Activated CD4-positive, alpha-beta T cell treated with anti-CD3 and anti-CD28 coated beads, Interleukin-2, amount 50 U/mL, for 16 hours (primary cell): ENCODE measurements at regions not wholly inside any gene's neighbourhood (a gene's known extent, or its start where the extent isn't known, plus 50 kb on each side); places are given as distances from the start of the nearest gene placed in this dataset.

Source experiments
- DNase-seq: peaks from one replicate; pipeline ENCODE4 v3.0.0-alpha.2; 2020

DNA sequence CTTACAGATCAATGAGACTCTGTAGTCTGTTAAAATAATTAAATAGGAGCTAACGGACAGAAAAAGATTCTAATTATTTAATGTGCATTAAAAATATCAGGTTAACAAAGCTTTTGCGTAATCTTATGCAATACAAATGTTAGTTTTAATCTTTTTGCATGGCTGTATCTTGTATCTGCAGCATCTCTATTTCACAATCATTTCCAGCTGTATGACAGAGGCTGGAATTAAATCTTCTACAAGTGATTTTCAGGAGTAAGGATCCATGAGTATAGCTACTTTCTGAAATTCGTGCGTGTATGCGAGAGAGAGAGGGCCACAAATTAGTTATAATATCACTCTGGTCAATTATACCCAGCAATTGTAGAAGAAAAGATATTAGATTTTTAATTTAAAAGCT lies 1446.8 kb downstream of the NCAM2 start:
- DNase-seq, result no peak

DNA sequence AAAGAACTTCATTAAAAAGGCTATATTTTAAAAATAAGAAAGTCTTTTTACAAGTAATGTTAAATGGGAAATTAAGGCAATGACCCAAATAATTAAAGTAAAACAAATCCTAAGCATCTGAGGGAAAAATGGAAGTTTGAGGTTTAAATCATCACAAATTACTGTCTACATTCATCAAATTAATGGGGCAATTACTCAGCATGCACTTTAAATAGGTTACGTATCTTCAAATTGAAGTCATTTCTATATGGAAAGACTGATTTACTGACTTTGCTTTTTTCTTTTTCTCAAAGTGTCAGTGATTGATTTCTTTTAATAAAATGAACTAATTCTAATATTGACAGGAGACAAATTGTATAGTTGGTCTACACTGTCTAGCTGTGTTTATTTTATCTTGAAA lies 1452.3 kb downstream of the NCAM2 start:
- no peak for DNase-seq

DNA sequence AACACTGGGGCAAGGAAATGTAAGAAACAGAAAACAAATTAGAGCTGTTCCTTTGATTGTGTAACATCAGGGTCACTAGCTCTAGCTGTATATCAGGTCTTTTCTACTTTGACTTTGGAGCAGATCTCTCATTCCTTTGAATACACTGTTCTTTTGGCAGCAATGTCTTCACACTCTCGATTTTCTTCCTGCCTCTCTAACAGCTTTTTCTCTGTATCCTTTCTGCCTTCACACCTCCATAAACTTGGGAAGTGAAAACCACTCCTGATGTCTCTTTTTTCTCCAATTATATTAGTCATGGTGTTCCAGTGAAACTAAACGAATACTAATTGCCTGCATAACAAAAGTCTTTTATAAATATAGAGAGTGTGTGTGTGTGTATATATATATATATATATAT lies 1458.0 kb downstream of the NCAM2 start:
- DNase-seq, result no peak

DNA sequence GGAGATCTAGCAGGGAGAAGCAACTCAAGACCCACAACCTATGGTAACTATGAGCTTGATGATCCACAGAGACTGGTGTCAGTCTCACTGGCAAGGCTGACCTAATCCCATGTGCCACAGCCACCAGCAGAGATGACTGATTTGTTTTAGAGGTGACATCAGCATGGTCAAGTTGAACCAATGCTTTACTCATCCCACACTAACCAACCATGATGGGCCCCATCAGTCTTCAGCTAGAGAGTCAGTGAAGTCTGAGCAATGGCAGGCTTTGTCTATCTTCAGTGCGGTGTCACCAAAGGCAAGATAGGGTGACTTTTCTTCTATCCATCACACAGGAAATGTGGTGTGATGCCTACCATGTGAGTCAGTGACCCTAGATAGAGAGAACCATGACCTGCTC lies 1470.7 kb downstream of the NCAM2 start:
- no peak for DNase-seq

DNA sequence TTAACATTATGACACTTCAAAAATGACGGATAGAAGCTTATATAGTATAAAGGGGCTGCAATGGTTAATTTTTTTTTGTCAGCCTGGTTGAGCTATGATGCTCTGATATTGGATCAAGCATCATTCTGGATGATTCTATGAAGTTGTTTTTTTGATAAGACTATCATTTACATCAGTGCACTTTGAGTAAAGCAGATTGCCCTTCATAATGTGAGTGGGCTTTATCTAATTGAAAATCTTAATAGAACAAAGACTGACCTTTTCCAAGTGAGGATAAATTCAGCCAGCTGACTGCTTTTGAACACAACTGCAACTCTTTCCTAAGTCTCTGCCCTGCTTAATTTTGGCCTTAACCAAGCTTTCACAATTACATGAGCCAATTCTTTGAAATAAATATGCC lies 1476.2 kb downstream of the NCAM2 start:
- DNase-seq, result no peak

DNA sequence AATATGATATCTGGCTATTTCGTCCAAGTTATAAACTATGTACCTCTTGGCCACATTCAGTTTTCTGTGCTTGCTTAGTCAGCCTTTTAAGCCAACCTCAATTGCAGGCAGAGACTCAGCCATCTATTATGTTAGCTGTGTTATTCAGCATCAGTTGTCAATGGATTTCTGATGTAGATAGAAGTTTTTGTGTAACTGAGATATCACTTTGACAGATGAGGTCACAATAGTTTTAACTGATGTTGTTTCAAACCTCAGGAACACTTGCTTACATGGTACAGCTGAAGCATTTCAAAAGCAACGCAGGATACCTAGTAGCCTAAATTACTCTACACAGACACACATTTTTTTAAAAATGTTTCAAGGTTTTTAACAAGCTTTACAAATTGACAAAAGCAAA lies 1478.0 kb downstream of the NCAM2 start:
- DNase-seq, result no peak

DNA sequence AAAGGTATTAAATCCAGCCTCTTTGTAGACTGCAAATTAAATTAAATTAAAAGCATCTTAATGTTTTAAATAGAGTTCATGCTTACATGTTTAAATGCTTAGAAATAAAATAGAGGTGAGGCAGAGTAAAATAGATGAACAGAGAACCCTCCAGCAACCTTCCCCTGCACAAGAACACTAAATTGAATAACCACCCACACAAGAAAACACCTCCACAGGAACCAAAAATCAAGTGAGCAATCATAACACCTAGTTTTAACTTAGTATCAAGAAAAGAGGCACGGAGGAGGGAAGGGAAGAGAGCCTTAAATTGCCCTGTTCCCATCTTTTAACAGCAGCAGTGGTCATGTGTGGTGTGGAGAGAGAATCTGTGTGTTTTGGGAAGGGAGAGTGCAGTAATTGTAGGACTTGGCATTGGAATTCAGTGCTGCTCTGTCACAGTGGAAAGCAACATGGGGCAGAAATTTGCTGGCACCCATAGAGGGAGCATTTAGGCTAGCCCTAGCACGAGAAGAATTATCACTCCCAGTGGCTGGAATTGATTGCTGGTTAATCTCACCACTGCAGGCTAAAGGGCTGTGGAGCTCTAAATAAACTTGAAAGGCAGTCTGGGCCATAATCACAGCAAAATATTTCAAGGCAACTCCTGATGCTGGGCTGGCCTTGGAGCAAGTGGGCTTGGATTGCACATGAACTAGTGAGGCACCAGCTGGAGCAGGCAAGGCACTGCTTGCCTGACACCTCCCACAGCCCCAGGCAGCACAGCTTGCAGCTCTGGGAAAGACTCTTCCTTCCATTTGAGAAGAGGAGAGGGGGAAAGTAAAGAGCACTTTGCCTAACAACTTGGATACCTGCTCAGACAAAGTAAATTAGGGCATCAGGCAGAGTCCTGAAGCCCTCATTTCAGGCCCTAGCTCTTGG lies 1478.8 kb downstream of the NCAM2 start:
- DNase-seq, result no peak

DNA sequence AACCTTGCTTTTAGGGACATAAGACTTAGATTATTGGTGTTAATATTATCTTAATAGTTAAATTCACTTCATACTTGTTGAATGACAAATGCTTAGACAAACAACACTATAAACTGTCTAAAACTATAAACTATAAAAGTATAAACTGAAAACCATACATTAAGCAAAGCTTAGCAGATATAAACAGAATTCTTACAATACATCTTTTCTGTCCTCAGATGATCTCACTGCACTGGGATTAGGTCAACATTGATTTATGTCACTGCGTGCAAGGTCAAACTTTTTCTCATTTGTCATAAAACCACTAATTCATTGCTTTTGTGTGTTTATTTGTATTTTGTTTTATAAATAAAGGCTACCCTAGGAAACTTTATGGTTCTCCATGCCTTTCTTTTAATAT lies 1491.8 kb downstream of the NCAM2 start:
- DNase-seq, result no peak

DNA sequence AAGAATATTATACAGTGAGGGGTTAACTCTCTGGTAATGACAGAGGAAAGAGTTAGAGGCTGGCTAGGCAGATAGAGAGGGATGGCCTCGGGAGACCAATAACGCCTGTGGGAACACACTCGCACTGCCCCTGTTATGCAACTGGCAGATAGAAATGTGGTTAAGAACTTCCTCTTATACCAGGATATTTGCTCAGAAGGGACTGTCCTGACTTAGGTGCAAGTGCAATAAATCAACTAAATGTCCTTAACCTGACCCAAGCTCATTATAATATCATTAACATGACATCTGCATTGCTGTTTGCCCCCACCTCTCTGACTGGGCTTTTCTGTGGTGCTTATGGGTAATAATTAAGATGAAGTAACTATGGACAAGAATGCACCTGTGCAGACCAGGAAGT lies 1518.0 kb downstream of the NCAM2 start:
- no peak for DNase-seq

DNA sequence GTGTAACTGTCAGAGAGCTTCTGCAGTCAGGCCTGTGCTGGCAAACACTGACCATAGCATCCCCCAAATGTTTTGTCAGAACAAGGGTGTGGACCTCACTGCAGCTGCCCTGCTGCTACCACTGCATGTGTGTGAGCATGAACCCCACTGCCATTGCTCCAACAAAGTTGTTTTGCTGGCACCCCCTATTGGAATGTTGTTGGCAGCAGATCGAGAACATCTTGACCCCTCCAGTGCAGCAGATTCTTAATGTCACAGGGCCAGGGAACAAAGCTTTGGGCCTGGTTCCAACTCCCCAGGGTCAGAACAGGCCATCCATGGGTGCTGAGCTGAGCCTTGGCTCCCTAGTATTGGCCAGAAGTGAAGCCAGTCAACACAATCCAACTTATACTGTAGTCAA lies 1537.4 kb downstream of the NCAM2 start:
- DNase-seq, result no peak

DNA sequence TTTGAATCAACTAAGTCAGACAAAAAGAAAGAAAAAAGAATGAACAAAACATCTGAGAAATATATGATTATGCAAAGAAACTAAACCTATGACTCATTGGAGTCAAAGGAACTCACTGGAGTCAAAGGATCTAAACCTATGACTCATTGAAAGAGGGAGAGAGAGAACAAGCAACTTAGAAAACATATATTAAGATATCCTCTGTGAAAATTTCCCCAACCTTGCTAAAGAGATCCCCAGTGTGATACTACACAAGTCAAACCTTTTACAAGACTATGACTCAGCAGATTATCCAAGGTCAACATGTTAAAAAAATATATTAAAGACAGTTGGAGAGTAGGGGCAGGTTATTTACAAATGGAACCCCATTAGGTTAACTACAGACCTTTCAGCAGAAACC lies 1538.3 kb downstream of the NCAM2 start:
- DNase-seq, result peak; percentile 3

DNA sequence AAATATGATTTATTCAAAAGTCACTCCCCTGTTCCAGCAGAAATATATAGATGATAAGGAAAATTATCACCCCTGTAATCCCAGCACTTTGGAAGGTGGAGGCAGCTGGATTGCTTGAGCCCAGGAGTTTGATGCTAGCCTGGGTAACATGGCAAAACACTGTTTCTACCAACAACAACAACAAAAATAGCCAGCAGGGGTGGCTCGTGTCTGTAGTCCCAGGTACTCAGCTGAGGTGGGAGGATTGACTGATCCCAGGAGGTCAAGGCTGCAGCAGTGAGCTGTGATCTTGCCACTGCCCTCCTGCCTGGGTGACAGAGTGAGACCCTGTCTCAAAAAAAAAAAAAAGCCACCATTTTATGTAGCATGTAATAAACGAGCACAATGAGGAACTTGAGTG lies 1546.5 kb downstream of the NCAM2 start:
- no peak for DNase-seq

DNA sequence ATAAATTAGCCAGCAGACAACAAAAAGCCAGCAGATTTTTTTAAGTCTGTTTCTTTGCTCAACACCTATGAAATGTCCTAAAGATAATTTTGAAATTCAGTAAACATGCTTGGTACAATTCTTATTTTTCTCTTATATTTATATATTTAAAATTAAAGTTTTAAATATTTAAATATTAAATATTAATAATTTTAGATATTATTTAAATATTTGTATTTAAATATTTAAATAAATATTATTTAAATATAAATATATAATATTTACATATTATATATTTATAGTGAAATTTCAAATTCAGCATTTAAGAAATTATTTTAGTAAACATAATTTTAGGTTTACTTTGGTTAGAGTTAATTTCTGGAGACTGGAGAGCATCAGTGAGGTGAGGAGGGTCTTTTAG lies 1554.2 kb downstream of the NCAM2 start:
- DNase-seq, result no peak

DNA sequence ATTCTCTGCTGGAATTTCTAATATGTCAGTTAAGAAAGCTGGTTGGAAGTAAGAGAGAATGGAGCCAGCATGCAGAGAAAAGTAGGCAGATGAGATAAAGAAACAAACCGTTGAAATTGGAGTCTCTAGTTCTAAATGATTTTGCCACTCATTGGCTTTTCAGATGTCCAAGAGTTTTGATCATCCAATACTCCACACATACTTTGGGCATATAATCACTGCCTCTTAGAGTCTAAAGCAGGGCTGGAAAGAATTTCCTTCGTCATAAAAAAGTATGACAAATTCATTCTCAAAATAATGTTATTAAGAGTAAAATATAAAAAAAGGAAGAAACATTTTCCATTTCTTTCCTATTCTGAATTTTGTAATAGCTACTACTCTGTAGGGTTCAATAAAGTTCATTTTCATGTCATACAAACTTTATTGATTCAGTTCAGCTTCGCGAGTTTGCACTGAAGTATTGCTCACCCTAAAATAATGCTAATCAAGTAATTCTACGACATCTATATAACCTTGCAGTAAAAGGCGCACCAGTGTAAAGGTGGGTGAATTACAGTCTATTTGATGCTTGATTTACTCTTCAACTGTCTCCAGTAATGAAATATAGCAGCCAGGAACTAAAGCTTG lies 1556.6 kb downstream of the NCAM2 start:
- no peak for DNase-seq

DNA sequence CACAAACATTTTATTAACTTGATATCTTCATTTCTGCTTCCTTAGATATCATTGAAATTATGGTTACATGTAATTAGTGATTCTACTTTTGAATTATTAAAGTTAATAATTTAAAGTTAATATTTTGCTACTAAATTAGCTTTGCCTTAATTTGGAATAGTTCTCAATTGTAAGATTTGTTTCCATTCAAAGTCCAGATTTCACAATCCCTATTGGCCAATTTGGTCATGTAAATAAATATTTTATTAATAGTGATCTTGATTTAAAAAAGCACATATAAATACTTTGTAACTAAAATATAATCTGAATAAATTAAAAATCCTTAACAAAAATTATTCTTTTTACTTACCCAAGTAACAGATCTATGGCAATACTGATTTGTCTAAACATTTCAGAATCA lies 1558.6 kb downstream of the NCAM2 start:
- DNase-seq, result no peak

DNA sequence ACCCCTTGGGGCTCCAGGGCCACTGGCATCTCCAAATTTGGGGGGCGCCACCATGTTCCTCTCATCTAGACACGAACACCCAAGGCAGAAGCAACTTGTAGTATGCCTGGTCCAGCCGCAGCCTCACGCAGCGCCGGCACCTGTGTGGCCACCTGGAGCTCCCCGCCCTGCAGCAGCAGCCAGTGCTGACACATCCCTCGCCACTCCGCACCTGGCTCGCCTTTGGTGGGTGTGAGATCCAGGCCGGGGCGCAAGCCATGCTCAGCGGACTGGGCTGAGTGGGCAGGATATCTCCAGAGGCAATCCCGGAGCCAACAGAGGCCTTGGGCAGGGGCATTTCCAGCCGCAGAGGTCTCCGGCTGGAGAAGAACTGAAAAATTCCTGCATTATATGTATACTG lies 1563.7 kb downstream of the NCAM2 start:
- no peak for DNase-seq

DNA sequence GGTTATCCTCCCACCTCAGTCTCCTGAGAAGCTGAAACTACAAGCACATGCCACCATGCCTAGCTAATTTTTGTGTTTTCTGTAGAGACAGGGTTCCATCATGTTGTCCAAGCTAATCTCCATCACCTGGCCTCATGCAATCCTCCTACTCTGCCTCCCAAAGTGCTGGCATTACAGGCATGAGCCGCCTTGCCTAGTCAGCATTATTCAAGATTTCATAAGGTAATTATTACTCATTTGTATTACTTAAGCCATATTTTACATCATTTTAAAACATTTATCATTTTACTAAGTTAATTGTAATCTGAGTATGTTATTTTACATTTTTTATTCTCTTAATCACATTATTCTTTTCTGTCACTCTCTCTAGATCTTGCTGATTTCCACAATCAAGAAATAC lies 1575.6 kb downstream of the NCAM2 start:
- DNase-seq, result no peak

DNA sequence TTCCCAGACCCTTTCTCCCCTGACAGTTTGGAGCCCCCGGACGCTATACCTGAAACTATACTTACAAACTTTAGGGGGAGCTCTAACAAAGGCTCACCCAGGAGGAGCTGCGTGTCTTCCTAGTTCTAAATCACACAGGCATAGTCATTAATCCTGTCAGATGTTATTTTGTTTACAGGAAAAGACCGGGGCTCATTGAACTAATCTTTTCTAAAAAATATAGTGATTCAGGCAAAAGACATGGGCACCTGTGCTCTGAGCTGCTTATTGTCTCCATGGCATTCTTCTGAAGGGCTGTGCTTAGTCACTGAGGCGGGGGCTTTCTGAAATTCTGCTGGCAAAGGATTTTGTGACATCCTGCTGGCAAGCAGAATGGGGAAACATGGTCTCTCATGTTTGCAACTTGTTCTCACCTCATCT lies 1577.0 kb downstream of the NCAM2 start:
- DNase-seq, result peak; percentile 3

DNA sequence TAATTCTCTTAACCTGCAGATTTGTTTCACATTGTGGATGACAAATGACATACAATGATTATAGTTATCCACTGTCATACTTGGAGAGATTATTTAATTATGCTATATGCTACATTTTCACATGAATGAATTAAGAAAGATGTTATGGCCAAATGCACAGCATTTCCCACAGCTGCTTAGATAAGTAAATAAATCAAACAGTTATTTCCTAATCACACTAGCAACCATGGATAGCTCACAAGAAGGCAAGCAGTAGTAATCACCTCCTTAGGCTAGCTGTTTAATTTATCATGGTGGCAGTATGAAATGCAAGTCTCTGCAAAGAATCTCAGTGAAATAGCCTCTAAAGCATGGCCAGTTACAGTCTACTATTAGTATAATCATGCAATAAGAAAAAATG lies 1581.5 kb downstream of the NCAM2 start:
- no peak for DNase-seq

DNA sequence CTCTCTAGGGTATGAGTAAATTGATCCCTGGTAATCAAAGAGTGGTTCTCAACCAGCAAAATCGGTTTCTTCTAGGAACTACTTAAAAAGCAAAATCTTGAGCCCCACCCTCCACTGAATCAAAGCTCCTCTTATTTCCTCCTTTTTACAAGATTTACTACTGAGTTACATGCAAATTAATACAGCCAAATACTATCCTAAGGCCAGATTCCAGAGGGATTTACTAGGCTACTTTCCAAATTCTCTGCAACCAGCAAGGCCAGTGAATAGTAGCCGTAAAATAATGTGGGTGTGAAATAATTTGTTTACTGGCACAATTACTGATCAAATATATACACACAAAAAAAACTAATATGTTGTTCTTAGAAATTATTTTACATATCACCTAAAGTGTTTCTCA lies 1583.8 kb downstream of the NCAM2 start:
- no peak for DNase-seq

DNA sequence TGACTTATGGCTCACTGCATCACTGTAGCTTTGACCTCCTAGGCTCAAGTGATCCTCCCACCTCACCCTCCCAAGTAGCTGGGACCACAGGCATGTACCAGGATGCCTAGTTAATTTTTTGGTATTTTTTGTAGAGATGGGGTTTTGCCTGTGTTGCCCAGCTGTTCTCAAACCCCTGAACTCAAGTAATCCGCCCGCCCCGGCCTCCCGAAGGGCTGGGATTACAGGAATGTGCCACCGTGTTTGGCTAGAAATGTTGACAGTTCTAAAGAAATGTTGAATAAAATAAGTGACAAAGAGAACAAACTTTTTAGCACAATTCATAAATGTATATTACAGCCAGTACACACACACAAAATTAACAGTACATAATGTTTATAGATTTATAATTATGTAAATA lies 1586.1 kb downstream of the NCAM2 start:
- no peak for DNase-seq

DNA sequence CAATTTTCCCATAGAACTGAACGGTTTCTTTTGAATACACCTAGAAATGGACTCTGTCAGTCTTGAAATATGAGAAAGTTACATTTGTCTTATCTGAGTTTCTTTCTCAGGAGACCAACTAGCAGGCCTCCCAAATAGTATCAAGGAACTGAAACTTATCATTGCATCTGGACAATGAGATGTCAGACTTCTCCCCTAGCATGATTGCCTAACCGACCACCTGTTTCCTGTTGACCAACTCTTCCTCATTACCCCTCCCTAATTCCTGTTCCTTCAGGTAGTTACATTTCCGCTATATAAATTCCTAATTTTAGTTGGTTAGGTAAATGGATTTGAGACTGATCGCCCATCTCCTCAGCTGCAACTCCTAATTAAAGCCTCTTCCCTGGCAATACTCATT lies 1587.3 kb downstream of the NCAM2 start:
- no peak for DNase-seq

DNA sequence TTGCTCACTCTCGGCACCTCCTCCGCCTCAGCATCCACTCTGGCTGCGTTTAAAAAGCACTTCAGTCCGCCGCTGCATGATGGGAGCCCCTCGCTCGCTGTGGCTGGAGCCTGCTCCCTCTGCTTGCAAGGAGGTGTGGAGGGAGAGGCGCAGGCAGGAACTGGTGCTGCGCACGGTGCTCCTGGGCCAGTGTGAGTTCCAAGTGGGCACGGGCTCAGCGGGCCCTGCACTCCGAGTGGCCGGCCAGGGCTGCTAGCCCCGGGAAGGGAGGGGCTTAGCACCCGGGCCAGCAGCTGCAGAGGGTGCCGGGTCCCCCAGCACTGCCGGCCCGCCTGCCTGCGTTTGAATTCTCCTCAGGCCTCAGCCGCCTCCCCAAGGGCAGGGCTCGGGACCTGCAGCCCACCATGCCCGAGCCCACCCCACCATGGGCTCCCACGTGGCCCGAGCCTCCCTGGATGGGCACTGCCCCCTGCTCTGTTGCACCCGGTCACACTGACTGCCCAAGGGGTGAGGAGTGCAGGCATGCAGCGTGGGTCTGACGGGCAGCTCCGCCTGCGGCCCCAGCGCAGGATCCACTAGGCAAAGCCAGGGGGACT lies 1599.5 kb downstream of the NCAM2 start:
- no peak for DNase-seq

DNA sequence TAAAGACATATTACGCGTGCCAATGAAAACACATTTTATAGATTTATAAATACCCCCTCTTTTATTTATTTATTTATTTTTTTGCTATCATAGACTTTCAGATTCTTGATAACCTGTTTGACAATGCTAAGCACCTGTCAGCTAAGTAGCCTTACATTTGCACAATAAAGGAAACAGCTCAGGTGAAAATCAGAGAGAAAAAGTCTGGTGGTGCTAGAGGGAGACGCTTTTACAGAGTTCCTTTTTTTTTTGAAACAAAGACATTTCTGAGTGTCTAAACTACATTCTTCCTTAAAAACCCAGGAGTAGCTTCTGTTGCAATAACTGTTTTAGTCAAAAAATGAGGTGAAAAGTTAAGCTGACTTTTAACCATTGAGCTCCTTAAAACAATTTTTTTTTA lies 1611.6 kb downstream of the NCAM2 start:
- DNase-seq, result no peak
